HL-60 (cell line): ENCODE measurements at regions not wholly inside any gene's neighbourhood (a gene's known extent, or its start where the extent isn't known, plus 50 kb on each side); places are given as distances from the start of the nearest gene placed in this dataset.

Source experiments
- DNase-seq, 2 experiments: peaks; one replicate each; pipeline ENCODE4 v3.0.0-alpha.2; 2010 to 2020; ENCODE audit warnings: low read depth in 1 of 2, low spot score in 1 of 2
- H3K27ac ChIP-seq: fragments of 250-450 bp; sonication (Bioruptor Pico); replicated peaks from 2 replicates; pipeline ENCODE4 v1.5.1; 2020; ENCODE audit warnings: mild to moderate bottlenecking, moderate library complexity
- H3K27me3 ChIP-seq: fragments of 250-450 bp; sonication (Bioruptor Pico); 2 replicates; pipeline ENCODE4 v1.5.1; 2021; ENCODE audit warnings: mild to moderate bottlenecking, moderate library complexity; ENCODE audit not compliant: insufficient read depth, poor library complexity, severe bottlenecking
- H3K4me3 ChIP-seq: replicated peaks from 2 replicates; pipeline ENCODE4 v1.5.1; 2011; ENCODE audit warnings: mild to moderate bottlenecking, control low read depth, low read length; ENCODE audit not compliant: insufficient read depth
- GABPA ChIP-seq: IDR thresholded peaks from 2 replicates; pipeline ENCODE4 v1.6.1; 2012; ENCODE audit warnings: low read depth
- POLR2AphosphoS5 ChIP-seq: IDR thresholded peaks from 2 replicates; pipeline ENCODE4 v1.6.1; 2012; ENCODE audit warnings: low read depth
- SPI1 ChIP-seq: IDR thresholded peaks from 2 replicates; pipeline ENCODE4 v1.6.1; 2012; ENCODE audit warnings: low read depth, mild to moderate bottlenecking, borderline replicate concordance
- TF ChIP-seq, protein P1 (sequence below): IDR thresholded peaks from one replicate; pipeline ENCODE4 v1.5.1; 2011; ENCODE audit warnings: low read length, control low read depth, inconsistent platforms; ENCODE audit not compliant: insufficient read depth
- TF ChIP-seq, protein P2 (sequence below): IDR thresholded peaks from 2 replicates; pipeline ENCODE4 v1.6.1; 2012; ENCODE audit warnings: low read depth; ENCODE audit not compliant: insufficient replicate concordance

DNA sequence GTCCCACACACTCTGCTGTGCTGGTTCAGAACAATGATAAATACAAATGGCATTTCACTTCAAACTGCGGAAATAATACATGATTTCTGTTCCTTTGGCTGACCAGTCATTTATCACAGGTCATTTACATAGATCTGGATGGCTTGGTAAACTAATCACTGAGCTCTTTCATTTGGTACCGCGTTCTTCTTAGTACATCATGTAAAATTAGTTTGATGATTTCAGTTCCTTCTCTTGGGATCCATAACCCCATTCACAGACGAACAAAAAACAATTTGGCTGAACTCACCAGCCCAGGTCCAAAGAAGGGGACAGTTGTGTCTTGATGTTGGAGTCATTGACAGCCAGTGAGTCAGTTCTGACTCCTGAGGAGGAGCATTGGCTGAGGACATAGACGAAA lies 689.8 kb downstream of the INHBA start:
- TF ChIP-seq POLR2AphosphoS5 = no peak
- TF ChIP-seq GABPA = no peak
- TF ChIP-seq, protein P1, sequence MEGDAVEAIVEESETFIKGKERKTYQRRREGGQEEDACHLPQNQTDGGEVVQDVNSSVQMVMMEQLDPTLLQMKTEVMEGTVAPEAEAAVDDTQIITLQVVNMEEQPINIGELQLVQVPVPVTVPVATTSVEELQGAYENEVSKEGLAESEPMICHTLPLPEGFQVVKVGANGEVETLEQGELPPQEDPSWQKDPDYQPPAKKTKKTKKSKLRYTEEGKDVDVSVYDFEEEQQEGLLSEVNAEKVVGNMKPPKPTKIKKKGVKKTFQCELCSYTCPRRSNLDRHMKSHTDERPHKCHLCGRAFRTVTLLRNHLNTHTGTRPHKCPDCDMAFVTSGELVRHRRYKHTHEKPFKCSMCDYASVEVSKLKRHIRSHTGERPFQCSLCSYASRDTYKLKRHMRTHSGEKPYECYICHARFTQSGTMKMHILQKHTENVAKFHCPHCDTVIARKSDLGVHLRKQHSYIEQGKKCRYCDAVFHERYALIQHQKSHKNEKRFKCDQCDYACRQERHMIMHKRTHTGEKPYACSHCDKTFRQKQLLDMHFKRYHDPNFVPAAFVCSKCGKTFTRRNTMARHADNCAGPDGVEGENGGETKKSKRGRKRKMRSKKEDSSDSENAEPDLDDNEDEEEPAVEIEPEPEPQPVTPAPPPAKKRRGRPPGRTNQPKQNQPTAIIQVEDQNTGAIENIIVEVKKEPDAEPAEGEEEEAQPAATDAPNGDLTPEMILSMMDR = no peak
- no peak for TF ChIP-seq SPI1
- TF ChIP-seq, protein P2, sequence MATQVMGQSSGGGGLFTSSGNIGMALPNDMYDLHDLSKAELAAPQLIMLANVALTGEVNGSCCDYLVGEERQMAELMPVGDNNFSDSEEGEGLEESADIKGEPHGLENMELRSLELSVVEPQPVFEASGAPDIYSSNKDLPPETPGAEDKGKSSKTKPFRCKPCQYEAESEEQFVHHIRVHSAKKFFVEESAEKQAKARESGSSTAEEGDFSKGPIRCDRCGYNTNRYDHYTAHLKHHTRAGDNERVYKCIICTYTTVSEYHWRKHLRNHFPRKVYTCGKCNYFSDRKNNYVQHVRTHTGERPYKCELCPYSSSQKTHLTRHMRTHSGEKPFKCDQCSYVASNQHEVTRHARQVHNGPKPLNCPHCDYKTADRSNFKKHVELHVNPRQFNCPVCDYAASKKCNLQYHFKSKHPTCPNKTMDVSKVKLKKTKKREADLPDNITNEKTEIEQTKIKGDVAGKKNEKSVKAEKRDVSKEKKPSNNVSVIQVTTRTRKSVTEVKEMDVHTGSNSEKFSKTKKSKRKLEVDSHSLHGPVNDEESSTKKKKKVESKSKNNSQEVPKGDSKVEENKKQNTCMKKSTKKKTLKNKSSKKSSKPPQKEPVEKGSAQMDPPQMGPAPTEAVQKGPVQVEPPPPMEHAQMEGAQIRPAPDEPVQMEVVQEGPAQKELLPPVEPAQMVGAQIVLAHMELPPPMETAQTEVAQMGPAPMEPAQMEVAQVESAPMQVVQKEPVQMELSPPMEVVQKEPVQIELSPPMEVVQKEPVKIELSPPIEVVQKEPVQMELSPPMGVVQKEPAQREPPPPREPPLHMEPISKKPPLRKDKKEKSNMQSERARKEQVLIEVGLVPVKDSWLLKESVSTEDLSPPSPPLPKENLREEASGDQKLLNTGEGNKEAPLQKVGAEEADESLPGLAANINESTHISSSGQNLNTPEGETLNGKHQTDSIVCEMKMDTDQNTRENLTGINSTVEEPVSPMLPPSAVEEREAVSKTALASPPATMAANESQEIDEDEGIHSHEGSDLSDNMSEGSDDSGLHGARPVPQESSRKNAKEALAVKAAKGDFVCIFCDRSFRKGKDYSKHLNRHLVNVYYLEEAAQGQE = no peak
- Histone ChIP-seq H3K27ac (no peak overlapping the region), H3K27me3 (no peaks in the 10 kb centered on the region), H3K4me3 (no peak overlapping the region)
- no peak for DNase-seq

DNA sequence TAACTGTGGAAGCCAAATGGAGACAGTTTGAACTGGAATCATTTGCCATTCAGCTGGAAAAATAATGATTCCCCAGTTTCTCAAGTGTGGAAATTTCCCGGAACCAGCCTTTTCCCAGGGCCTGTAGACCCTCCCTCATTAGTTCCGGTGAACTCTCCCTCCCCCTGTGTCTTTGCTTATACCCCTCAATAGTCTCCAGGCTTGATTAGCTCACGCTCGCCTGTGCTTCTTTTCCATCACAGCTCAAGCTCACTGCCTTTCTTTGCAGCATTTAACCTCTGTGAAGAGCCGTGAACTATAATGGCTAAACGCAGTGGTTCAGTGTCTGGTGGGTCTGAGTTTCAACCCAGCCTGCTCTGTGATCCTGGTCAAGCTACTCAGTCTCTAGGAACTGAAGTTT lies 690.8 kb downstream of the INHBA start:
- Histone ChIP-seq H3K27ac (no peak overlapping the region), H3K27me3 (no peaks in the 10 kb centered on the region), H3K4me3 (no peak overlapping the region)
- TF ChIP-seq, protein P2 = no peak
- no peak for DNase-seq

DNA sequence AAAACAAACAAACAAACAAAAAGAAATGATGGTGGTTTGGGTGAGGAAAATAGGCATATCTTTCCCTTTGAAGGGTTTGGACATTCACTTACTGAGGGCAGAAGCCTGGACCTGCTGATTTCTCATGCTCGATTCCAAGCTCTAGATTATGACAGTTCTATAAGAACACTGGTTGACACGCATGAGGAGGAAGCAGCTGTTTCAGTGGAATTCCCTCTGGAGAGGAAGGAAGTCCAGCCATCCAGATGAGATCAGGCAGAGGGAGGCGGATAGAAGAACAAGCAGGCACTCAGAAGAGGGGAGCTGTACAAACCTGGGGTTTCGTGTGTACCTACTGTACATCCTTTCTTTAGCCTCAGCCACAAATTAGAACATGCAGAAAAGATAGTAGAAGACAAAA lies 691.9 kb downstream of the INHBA start:
- Histone ChIP-seq H3K27me3 (no peaks in the 10 kb centered on the region), H3K4me3 (no peak overlapping the region), H3K27ac (no peak overlapping the region)
- no peak for TF ChIP-seq POLR2AphosphoS5
- TF ChIP-seq, protein P2 = no peak
- TF ChIP-seq GABPA = no peak
- TF ChIP-seq, protein P1 = no peak
- TF ChIP-seq SPI1 = no peak
- DNase-seq = no peak

DNA sequence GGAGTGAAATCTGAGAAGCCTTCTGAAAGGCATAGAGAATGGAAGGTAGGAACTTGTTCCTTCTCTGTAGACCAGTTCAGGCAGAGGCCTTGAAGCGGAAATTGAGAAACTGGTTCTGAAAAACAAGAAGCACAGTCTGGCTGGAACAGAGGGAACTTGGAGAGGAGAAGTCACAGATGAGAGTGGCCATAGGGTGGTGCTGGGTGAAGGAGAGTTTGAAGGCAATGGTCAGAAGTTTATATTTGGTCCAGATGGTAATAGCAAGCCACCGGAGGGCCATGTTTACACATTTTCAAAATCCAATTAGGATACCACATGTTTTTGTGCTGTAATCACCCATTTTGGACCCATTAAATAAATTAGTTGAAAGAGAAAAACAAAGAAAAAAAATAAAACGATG lies 692.5 kb downstream of the INHBA start:
- DNase-seq = peak in 1 of 2 experiments; percentile 70
- TF ChIP-seq POLR2AphosphoS5 = no peak
- peak; percentile 92 for TF ChIP-seq SPI1
- H3K27ac ChIP-seq = no peak overlapping the region
- no peaks in the 10 kb centered on the region for H3K27me3 ChIP-seq
- no peak overlapping the region for H3K4me3 ChIP-seq
